ENCODE measurements at regions not wholly inside any gene's neighbourhood (a gene's known extent, or its start where the extent isn't known, plus 50 kb on each side); places are given as distances from the start of the nearest gene placed in this dataset.

- TF ChIP-seq, protein P1, sequence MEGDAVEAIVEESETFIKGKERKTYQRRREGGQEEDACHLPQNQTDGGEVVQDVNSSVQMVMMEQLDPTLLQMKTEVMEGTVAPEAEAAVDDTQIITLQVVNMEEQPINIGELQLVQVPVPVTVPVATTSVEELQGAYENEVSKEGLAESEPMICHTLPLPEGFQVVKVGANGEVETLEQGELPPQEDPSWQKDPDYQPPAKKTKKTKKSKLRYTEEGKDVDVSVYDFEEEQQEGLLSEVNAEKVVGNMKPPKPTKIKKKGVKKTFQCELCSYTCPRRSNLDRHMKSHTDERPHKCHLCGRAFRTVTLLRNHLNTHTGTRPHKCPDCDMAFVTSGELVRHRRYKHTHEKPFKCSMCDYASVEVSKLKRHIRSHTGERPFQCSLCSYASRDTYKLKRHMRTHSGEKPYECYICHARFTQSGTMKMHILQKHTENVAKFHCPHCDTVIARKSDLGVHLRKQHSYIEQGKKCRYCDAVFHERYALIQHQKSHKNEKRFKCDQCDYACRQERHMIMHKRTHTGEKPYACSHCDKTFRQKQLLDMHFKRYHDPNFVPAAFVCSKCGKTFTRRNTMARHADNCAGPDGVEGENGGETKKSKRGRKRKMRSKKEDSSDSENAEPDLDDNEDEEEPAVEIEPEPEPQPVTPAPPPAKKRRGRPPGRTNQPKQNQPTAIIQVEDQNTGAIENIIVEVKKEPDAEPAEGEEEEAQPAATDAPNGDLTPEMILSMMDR (conservative IDR thresholded peaks at IDR 0.05), result no peak
- no peak for TF ChIP-seq ZFX (IDR thresholded peaks at IDR 0.05)
Observed at GRCh38 chr4:102423375-102423774, 77.8 kb upstream of the NFKB1 start.
